HCT116 (cell line): ENCODE measurements at regions not wholly inside any gene's neighbourhood (a gene's known extent, or its start where the extent isn't known, plus 50 kb on each side); places are given as distances from the start of the nearest gene placed in this dataset.

Source experiments
- EZH2phosphoT487 ChIP-seq: fragments of 200-600 bp; IDR thresholded peaks from 2 replicates; pipeline ENCODE4 v1.6.1; 2018; ENCODE audit warnings: antibody characterized with exemption, borderline replicate concordance
- POLR2A ChIP-seq: IDR thresholded peaks from 2 replicates; pipeline ENCODE4 v1.7.0; 2011; ENCODE audit warnings: borderline replicate concordance; ENCODE audit not compliant: insufficient read depth, insufficient read length; ENCODE audit errors: extremely low read depth
- POLR2AphosphoS5 ChIP-seq: IDR thresholded peaks from 2 replicates; pipeline ENCODE4 v1.6.1; 2011; ENCODE audit warnings: mild to moderate bottlenecking, low read depth, low read length, moderate library complexity
- RAD21 ChIP-seq: IDR thresholded peaks from 2 replicates; pipeline ENCODE4 v1.6.1; 2012; ENCODE audit warnings: low read depth, mild to moderate bottlenecking
- REST ChIP-seq: IDR thresholded peaks from 2 replicates; pipeline ENCODE4 v1.6.1; 2012; ENCODE audit warnings: low read depth
- SIN3A ChIP-seq: IDR thresholded peaks from 2 replicates; pipeline ENCODE4 v1.6.1; 2012; ENCODE audit warnings: low read depth
- TF ChIP-seq, protein P1 (sequence below), 3 experiments: fragments of 200-600 bp in 1 of 3; sonication (generic) in 1 of 3; IDR thresholded peaks in 2 of 3; conservative IDR thresholded peaks in 1 of 3; 2 replicates each; pipeline ENCODE4 v1.5.1; 2012 to 2017; ENCODE audit warnings: low read depth in 2 of 3, low read length in 2 of 3, antibody characterized with exemption in 1 of 3, borderline replicate concordance in 1 of 3, control low read depth in 1 of 3, mild to moderate bottlenecking in 1 of 3, mixed read lengths in 1 of 3, mixed run types in 1 of 3, moderate library complexity in 1 of 3; ENCODE audit not compliant: insufficient read depth in 1 of 3

DNA sequence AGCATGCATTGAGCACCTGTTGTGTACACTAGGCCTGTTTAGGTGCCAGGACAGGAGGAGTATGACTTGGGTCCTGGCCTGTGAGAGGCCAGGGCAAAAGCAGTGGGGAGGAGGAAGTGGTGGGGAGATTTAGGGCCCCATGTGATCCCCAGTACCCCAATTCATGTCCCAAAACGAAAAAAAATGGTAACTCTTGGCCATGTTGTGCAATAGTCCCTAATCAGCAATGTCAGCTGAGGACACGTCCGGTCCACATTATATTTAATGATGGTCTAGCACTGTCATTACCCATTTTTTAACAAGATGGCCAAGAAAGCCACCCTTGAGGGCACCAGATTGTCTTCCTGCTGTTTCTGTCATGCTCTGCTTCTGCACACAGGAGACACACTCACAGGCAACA, 142.0 kb upstream of the RET start:
- TF ChIP-seq EZH2phosphoT487 (no peak), REST (no peak), POLR2A (no peak), POLR2AphosphoS5 (no peak), SIN3A (no peak), RAD21 (no peak)
- TF ChIP-seq, protein P1, sequence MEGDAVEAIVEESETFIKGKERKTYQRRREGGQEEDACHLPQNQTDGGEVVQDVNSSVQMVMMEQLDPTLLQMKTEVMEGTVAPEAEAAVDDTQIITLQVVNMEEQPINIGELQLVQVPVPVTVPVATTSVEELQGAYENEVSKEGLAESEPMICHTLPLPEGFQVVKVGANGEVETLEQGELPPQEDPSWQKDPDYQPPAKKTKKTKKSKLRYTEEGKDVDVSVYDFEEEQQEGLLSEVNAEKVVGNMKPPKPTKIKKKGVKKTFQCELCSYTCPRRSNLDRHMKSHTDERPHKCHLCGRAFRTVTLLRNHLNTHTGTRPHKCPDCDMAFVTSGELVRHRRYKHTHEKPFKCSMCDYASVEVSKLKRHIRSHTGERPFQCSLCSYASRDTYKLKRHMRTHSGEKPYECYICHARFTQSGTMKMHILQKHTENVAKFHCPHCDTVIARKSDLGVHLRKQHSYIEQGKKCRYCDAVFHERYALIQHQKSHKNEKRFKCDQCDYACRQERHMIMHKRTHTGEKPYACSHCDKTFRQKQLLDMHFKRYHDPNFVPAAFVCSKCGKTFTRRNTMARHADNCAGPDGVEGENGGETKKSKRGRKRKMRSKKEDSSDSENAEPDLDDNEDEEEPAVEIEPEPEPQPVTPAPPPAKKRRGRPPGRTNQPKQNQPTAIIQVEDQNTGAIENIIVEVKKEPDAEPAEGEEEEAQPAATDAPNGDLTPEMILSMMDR (IDR thresholded peaks at IDR 0.05 in 2 of 3, conservative IDR thresholded peaks at IDR 0.05 in 1 of 3; ENCODE audit: borderline replicate concordance in 1 of 3, insufficient read depth in 1 of 3, low read depth in 2 of 3, low read length in 2 of 3) = no peak
